HG03139 (cell line): ENCODE measurements at regions not wholly inside any gene's neighbourhood (a gene's known extent, or its start where the extent isn't known, plus 50 kb on each side); places are given as distances from the start of the nearest gene placed in this dataset.

Experiments
- ATAC-seq: cut with Tn5 transposase; IDR thresholded peaks from one replicate; pipeline ENCODE4 v1.9.1; 2021; ENCODE audit not compliant: unreplicated experiment

- ATAC-seq: no peak
These were observed 122.6 kb upstream of the SMAD3 start for GRCh38 chr15:66942649-66943390.

- ATAC-seq: no peak
These were observed 121.8 kb upstream of the SMAD3 start for GRCh38 chr15:66943456-66944095.

DNA sequence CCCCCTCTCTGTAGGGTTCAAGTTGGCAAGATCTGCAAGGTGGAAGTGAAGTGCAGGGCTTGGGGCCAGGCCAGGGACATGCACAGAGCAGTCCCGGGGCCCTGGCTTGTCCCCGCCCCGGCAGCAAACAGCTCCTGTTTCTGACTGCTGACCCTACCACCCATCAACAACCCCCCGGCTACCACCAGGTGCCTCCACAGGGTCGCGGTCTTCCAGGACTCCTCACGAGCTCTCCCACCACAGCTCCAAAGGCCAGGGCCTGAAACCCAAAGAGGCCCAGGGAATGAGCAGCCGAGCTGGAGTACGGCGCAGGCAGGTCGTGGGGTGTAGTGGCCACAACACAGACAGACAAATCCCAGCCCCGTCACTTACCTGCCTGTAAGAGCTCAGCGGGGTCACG is 121.3 kb upstream of the SMAD3 start:
- no peak for ATAC-seq

DNA sequence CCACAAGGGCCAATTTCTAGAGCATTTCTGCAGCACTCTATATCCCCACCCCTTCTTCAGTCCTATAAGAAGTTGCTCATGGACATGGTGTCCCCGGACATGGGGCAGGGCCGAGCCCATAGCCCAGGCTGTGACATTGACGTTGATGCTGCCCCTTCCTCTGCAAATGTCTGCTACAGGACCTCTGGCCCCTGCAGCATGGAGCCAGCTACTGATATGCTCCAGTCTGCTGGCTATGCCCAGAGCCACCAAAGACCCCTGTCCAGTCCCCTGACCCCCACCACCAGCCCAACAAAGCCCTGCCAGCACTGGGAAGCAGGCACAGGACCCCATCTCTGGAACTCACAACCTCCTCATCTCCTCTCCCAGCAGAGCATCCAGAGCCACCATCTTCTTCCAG is 120.1 kb upstream of the SMAD3 start:
- no peak for ATAC-seq

- no peak for ATAC-seq
These were observed 119.6 kb upstream of the SMAD3 start for GRCh38 chr15:66945842-66946241.

DNA sequence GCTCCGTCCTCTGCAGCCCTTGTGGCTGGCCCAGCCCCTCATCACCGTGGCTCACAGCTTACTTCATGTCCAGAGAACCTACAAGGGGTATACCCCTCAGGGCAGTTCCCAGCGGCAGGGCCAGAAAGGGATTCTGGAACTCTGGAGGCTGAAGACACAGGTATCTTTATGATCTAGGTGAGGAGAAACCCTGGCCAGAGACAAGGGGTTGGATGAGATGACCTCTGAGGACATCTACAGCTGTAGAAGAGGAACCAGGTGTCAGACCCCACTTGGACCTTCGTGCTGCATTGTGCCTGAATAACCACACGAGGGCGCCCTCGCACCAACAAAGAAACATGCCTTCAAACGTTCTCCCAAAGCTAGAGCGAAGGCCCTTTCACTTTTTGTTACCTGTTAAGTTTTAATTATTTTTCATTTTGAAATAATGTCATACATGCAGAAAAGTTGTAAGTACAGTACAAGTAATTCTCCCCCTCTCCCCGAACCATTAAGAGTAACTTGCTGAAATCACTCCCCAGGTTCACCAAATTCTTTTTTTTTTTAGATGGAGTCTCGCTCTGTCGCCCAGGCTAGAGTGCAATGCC is 118.7 kb upstream of the SMAD3 start:
- ATAC-seq: no peak

DNA sequence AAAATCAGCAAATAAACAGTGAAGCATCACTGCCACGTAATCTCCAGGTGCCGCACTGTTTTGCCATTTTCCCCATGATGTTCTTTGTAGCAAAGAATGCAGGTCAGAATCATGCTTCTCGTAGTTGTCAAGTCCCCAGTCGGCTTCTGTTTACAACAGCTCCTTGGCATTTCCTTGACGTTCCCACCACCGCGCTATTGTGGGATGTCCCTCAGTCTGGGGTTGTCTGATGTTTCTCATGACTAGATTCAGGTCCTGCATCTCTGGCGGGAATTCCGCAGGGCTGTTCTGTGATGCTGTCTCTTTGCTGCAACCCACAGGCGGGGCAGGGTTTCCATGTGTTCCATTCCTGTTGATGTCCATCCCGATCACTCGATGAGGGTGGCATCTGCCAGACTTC is 117.9 kb upstream of the SMAD3 start:
- ATAC-seq: no peak

DNA sequence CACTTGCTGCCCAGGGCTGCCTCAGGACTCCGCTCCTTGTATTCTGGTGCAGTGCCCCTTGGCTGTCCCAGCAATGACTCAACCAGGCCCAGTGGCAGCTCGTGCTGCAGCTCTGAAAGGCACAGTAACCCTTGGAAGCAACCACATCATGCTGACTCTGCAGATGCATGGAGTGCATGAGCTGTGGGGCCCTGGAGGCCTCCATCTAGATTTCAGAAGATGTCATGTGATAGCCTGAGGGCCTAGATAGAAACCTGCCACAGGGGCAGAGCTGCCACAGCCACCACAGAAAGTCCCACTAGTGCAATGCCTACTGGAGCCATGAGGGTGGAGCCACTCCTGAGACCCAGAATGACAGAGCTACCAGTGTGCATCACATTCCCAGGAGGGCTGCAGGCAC is 117.1 kb upstream of the SMAD3 start:
- ATAC-seq: no peak

DNA sequence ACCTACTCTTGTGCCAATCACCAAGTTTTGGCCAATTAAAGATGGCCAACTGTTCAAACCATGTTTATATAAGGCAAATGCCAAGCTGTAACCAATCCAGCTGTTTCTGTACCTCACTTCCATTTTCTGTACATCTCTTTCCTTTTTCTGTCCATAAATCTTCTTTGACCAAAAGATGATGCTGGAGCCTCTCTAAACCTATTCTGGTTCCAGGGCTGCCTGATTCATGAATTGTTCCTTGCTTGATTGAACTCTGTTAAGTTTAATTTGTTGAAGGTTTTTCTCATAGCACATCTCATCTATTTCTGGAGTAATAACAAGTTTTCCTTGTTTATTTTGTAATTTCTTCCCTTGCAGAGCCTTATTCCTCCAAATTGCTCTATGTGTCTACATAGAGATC is 115.3 kb upstream of the SMAD3 start:
- ATAC-seq: no peak

DNA sequence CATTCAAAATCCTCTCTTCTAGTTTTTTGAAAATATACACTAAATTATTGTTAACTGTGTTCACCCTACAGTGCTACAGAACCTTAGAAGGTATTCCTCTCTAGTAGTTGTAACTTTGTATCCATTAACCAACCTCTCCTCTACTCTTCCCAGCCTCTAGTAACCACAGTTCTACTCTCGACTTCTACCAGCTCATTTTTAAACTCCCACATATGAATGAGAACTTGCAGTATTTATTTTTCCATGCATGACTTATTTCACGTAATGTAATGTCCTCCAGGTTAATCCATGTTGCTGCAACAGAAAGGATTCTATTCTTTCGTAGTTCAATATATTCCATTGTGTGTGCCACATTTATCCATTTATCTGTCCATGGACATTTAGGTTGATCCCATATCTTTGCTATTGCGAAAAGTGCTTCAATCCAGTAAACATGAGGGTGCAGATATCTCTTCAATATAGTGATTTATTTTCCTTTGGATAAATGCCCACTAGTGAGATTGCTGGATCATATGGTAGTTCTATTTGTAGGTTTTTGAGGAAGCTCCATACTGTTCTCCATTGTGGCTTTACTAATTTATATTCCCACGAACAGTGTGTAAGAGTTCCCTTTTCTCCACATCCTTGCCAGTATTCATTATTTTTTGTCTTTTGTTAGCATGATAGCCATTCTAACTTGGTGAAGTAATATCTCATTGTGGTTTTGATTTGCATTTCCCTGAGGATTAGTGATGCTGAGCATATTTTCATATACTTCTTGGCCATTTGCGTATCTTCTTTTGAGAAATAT is 113.7 kb upstream of the SMAD3 start:
- no peak for ATAC-seq

- ATAC-seq: no peak
These were observed 112.5 kb upstream of the SMAD3 start for GRCh38 chr15:66952756-66953522.

DNA sequence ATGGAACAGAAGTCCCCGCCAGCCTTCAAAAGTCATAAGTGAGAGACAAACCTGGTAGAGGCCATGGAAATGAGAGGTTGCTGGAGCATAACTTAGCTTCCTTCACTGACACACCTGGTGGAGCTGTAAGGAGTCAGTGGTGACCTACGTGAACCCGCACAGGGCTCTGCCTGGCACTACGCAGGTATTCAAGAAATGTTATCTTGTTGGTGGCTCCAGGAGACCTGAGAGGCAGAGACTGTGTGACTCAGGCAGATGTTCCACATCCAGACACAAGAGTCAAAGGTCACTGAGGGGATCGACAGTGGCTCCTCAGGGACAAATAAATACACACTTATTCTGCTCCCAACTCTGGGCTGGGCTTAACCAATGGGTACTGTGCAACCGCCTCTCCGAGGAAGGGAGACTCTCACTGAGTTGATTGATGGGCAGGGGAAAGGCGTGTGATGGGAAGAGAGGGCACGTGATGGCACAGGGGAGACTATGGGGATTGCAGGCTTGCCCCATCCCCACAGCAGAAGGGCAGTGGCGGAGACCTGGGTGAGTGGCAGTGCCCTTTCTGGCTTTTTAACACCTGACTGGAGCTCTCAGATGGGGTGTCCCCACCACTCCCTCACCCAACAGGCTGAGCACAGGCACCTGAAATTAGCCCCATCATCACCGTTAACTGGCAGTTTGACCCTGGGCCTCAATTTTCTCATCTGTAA is 111.7 kb upstream of the SMAD3 start:
- ATAC-seq: no peak

DNA sequence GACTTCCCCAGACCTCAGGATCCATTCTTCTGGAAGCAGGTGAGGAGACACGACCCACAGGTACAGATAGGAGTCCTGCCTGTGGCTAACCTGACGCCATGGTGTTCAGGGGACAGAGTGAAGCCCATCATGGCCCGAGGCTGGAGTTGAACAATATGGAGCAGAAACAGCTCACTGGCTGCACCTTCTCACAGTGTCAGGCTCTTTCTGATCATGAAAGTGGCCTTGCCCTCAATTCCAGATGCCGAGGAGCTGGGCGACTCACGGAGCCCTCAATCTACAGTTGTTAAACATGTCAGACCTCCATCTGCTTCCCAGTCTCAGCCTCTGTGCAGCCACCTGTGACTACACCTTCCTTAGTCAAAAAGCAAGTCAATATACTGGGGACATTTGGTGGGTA is 110.8 kb upstream of the SMAD3 start:
- ATAC-seq: no peak

DNA sequence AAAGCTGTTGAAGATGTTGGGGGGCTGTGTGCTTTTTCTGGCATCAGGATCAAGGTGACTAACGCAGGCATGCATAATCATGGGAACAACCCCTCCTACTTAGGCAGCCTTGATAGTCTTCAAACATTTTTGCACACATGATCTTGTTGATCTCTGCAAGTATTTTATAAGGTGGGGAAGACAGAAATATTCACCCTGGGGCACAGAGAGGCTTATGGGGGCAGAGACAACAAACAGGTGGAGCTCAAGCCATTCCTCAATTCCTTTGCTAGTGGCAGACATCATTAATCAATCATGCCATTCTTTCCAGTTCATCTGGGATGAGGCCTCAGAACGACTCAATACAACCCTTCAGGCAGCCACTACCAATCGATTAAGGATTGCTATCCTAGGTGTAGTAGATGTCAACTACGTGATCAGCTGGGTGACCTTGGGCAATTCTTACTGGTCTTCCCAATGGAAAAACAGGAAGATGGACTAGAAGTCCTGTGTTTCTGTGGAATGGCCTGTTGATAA is 110.3 kb upstream of the SMAD3 start:
- no peak for ATAC-seq

DNA sequence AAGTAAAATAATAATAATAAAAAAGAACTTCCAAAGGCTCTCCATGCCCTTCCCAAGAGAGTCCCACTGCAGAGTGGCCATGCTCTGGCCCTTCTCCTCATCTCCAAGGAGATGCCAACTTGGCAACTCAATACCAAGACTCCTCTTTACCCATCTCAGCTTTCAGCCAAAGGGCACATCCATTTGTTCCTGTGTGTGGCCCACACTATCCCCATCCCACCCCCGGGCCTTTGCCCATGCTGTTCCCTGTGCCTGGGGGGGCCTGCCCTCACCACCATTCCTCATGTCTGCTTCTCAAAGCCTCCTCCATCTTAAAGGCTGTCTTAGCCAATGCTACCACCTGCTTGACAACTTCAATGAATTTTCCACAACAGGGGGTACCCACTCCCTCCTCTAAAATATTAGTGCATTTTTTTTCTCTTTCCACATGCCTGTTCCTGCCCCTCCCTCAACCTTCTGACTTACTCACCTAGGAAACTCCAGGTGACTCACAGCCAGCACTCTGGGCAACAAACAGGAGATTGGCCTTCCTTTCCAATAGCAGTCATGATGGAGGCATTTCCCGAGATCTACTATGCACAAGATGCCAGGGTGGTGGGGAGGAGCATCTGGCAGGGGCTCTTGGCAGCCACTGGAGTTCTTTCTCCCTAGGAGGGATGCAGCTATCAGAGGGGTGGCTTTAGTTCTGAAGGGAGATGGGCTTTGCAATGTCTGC is 109.4 kb upstream of the SMAD3 start:
- no peak for ATAC-seq

DNA sequence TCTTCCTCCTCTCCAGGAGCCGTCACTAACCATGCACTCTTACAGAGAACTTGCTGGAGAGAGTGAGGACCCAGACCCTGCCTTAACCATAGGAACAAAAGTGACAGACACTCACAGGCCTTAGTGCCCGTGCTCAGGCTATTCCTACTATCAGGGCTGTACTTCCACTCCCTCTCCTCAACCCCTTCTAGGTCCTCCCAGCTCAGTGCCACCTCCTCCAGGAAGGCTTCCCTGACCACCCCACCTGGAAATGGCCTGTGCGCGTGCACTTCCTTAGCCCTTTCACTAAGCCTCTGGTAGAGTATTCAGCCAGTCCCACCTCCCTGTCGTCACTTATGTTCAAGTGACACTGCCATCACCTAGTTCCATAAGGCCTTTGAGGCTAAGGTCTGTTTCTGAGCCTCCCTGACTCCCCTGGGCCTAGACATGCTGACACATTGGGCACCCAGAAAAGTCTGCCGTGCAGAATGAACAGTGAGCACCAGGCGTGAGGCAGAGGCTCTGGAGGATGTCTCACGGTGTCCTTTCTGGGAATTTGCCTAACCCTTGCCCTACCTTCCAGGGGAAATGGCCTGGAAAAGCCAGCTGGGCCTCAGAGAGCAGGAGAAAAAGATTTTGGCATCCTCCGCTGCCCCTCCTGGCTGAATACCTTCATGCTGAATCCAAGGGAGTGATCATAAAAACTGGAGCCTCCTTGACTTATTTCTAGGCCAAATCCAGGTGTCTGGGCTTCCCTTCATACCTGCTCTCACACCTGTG is 108.6 kb upstream of the SMAD3 start:
- no peak for ATAC-seq

DNA sequence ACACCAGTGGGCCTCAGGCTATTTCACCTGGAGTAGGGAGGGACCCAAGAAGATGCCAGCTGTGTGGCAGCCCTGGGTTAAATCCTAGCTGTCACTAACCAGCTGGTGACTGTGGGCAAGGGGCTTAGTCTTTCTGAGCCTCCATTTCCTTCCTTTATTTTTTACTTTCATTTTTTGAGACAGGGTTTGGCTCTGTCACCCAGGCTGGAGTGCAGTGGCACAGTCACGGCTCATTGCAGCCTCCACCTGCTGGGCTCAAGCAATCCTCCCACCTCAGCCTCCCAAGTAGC is 108.0 kb upstream of the SMAD3 start:
- no peak for ATAC-seq

DNA sequence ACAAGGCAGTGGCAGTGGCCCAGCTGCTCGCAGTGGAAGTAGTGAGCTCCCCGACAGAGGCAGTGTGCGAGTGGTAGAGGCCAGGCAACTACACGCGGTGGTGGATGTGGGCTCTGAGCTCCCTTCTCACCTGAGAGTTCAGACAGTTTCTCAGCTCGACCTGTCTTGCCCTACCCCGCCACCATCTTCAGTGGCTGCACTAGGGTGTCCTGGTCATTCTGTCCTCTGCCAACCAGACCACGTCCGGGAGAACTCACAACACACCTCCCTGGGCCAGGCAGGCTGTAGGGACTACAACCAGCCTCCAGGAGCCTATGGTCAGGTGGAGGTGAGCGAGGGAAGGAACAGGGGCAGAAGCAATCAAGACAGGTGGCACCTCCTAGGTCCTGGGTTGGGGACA is 106.3 kb upstream of the SMAD3 start:
- no peak for ATAC-seq

DNA sequence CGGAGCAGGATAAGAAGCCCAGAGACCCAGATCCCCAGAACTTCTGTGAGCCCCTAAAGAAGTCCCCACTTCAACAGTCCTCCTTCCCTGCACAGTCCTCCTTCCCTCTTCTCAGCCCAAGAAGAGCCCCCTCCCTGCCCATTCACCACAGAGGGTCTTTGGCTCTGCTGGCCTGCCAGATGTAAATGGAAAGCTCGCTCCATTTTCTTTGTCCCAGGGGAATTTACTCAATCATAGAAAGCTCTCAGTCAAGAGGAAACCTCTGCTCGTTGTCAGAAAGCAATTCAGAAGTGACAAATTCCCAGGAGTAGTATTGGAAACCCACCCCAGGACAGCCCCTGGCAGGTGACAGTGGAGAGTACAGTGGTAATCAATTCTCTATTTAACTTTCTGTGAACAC is 105.5 kb upstream of the SMAD3 start:
- ATAC-seq: no peak
